HCT116 (cell line): ENCODE measurements at regions not wholly inside any gene's neighbourhood (a gene's known extent, or its start where the extent isn't known, plus 50 kb on each side); places are given as distances from the start of the nearest gene placed in this dataset.

Source experiments
- ATF3 ChIP-seq: IDR thresholded peaks from 2 replicates; pipeline ENCODE4 v1.6.1; 2012
- CEBPB ChIP-seq: IDR thresholded peaks from 2 replicates; pipeline ENCODE4 v1.6.1; 2012; ENCODE audit warnings: low read depth
- CTCF ChIP-seq, 3 experiments: fragments of 200-600 bp in 1 of 3; sonication (generic) in 1 of 3; IDR thresholded peaks in 2 of 3; conservative IDR thresholded peaks in 1 of 3; 2 replicates each; pipeline ENCODE4 v1.5.1; 2012 to 2017; ENCODE audit warnings: low read depth in 2 of 3, low read length in 2 of 3, antibody characterized with exemption in 1 of 3, borderline replicate concordance in 1 of 3, control low read depth in 1 of 3, mild to moderate bottlenecking in 1 of 3, mixed read lengths in 1 of 3, mixed run types in 1 of 3, moderate library complexity in 1 of 3; ENCODE audit not compliant: insufficient read depth in 1 of 3
- POLR2A ChIP-seq: IDR thresholded peaks from 2 replicates; pipeline ENCODE4 v1.7.0; 2011; ENCODE audit warnings: borderline replicate concordance; ENCODE audit not compliant: insufficient read depth, insufficient read length; ENCODE audit errors: extremely low read depth
- POLR2AphosphoS5 ChIP-seq: IDR thresholded peaks from 2 replicates; pipeline ENCODE4 v1.6.1; 2011; ENCODE audit warnings: mild to moderate bottlenecking, low read depth, low read length, moderate library complexity
- REST ChIP-seq: IDR thresholded peaks from 2 replicates; pipeline ENCODE4 v1.6.1; 2012; ENCODE audit warnings: low read depth
- SP1 ChIP-seq: IDR thresholded peaks from 2 replicates; pipeline ENCODE4 v1.6.1; 2012; ENCODE audit warnings: low read depth
- SRF ChIP-seq: IDR thresholded peaks from 2 replicates; pipeline ENCODE4 v1.6.1; 2012; ENCODE audit warnings: low read depth
- YY1 ChIP-seq: IDR thresholded peaks from 2 replicates; pipeline ENCODE4 v1.6.1; 2011; ENCODE audit warnings: low read length, low read depth, moderate library complexity, mild to moderate bottlenecking; ENCODE audit not compliant: insufficient replicate concordance; ENCODE audit errors: extremely low read depth
- ZFX ChIP-seq: fragments of 450-650 bp; IDR thresholded peaks from 2 replicates; pipeline ENCODE4 v1.6.1; 2017
- ZNF274 ChIP-seq: fragments of 200-500 bp; sonication (Bioruptor generic); IDR thresholded peaks from 2 replicates; pipeline ENCODE4 v1.6.1; 2014; ENCODE audit warnings: mild to moderate bottlenecking, low read depth, low read length, inconsistent platforms

DNA sequence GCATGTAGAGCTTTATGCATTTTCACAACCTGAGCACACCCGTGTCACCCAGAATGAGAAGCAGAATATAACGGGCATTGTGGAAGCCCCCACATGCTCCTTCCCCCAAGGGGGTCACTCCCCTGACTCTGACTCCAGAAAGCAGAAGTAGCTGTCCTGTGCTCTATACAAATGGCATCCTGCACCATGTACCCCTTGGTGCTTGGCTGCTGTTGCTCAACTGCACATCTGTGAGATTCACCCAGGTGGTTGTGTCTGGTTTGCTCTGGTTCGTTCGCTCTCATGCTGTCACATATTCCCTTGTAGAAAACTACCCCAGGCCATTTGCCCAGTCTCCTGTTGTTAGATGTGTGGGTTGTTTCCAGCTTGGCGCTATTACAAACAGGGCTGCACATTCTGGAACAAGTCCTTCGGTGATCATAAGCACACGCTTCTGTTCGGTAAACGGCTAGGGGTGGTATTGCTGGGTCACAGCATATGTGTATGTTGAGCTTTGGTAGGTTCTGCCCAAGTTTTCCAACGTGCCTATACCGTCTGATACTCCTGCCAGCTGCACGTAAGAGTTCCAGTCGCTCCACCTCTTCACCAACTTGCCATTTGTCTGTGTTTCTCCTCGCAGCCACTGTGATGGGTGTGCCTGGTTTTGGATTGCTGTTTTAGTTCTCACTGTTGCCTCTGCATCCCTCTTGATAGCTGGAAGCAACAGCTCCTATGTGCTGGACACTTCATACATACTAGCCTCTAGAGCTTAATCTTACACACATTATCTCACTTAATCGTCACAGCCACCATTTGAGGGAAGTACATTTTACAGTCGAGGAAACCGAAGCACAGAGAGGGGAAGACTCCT, 65.4 kb upstream of the SLC6A6 start:
- TF ChIP-seq CTCF (IDR thresholded peaks at IDR 0.05 in 2 of 3, conservative IDR thresholded peaks at IDR 0.05 in 1 of 3; ENCODE audit: borderline replicate concordance in 1 of 3, insufficient read depth in 1 of 3, low read depth in 2 of 3, low read length in 2 of 3) (no peak), SRF (no peak), ZFX (no peak), ATF3 (no peak), SP1 (no peak), POLR2A (no peak), ZNF274 (no peak), YY1 (no peak), CEBPB (no peak), POLR2AphosphoS5 (no peak), REST (no peak)
